Activated CD4-positive, CD25-positive, alpha-beta regulatory T cell treated with anti-CD3 and anti-CD28 coated beads, Interleukin-2, amount 50 U/mL, for 24 hours (primary cell): ENCODE measurements at regions not wholly inside any gene's neighbourhood (a gene's known extent, or its start where the extent isn't known, plus 50 kb on each side); places are given as distances from the start of the nearest gene placed in this dataset.

Source experiments
- ATAC-seq, 2 donors: fragments of 150-1000 bp; cut with Tn5 transposase; one replicate each; pipeline ENCODE4 v1.10.0; 2021; ENCODE audit warnings: mild to moderate bottlenecking in 1 of 2, moderate library complexity in 1 of 2

- ATAC-seq: no peak
Observed at GRCh38 chr3:101081446-101081845, 88.2 kb upstream of the ABI3BP start.

- ATAC-seq: no peak
Observed at GRCh38 chr3:101077361-101078011, 84.3 kb upstream of the ABI3BP start.

GRCh38 chr3:101074518-101074917 lies 81.3 kb upstream of the ABI3BP start:
- ATAC-seq: no peak

- ATAC-seq: no peak
Observed at GRCh38 chr3:101072300-101072699, 79.1 kb upstream of the ABI3BP start.

- ATAC-seq: no peak
Observed at GRCh38 chr3:101070799-101071121, 77.5 kb upstream of the ABI3BP start.

DNA sequence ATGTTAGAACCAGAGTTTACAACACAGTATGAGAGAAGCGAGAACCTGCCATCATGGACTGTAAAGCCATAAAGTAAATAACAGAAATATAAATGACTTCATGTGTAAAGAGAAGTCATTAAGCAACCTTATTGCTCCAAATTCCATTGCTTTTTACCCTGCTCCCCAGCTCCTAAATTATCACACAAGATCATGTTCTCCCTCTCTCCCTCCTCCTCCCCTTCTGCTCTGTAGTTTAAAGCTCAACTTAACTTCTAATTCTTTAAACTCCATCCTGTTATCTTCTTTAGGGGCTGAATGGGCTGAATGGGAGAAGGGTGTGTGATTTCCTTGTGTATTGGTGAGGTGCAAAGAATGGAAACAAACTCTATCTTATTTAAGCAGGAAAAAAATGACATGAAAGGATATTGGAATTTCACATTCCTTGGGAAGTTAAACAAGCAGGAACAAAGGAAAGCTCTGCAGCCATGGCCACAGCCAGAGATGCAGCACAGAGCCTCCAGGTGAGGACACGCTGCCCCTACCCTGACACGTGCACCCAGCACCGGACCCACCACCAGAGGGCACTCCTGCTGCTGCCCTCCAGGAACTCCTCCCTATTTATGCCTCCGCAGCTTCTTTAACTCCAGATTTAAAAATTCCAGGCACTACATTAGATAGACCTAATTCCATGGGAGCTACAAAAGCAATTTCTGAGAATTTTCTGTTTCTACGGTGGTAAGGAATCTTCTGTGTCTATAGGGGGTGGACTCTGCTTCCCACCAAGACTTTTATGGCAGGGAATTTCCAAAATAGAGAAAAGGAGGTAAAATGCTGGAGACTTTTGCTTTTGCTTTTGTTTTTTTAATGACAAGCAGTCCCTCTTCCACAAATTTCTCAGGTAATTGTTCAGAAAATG lies 76.9 kb upstream of the ABI3BP start:
- ATAC-seq: peak; percentile 64 to 85

GRCh38 chr3:101068876-101069606 lies 75.8 kb upstream of the ABI3BP start:
- no peak for ATAC-seq

GRCh38 chr3:101066711-101067129 lies 73.5 kb upstream of the ABI3BP start:
- ATAC-seq: no peak

- peak; percentile 53 to 55 for ATAC-seq
Observed at GRCh38 chr3:101065962-101066361, 72.7 kb upstream of the ABI3BP start.

- ATAC-seq: no peak
Observed at GRCh38 chr3:101063401-101063800, 70.2 kb upstream of the ABI3BP start.

DNA sequence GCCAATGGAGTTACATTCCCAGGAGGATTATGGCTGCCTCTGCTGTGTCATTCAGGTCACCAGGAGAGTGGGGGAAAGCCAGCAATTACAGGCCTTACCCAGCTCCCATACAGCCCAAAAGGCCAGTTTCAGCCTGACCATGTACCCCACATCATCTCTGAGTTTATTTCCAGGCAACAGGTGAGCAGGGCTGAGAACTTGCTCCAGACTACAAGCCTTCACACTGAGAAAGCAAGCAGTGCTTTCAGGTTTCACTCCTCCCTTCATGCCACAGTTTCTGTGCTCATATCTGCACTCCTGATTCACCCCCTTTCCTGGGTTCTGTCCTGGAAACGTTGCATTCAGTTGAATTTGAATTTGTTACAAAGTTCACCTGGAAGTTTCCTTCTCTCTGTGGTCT lies 68.1 kb upstream of the ABI3BP start:
- ATAC-seq: no peak

DNA sequence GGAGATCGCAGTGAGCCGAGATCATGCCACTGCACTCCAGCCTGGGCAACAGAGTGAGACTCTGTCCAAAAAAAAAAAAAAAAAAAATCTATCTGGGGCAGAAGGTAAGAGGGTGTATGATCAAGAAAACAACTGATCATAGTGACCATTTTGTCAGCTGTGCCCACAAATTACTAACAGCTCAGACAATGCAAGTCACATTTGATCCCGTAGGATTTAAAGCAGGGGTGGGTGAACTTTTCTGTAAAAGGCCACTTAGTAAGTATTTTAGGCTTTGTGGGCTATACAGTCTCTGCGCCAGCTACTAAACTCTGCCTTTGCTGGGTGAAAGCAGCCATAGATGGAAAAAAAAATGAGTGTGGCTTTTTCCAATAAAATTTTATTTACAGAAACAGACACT lies 57.6 kb upstream of the ABI3BP start:
- no peak for ATAC-seq

DNA sequence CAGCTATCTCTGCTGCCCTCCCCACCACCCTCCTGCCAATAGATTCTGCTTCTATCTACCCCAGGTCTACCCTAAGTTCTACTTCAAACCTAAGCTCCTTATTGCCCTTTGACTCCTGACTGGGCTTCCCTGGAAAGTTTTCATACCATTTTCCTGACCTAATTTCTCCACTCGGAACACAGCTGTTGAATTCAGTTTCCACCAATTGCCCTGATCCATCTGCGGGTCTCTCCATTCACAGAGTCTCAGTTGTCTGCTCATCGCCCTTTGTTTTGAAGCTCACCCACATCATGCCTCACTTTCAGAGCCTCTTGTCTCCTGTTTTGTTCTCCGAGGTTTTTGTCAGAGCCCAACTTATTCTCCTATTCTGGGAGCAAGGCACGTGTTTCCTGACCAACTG lies 56.8 kb upstream of the ABI3BP start:
- no peak for ATAC-seq

- ATAC-seq: no peak
Observed at GRCh38 chr3:101049532-101049931, 56.3 kb upstream of the ABI3BP start.

DNA sequence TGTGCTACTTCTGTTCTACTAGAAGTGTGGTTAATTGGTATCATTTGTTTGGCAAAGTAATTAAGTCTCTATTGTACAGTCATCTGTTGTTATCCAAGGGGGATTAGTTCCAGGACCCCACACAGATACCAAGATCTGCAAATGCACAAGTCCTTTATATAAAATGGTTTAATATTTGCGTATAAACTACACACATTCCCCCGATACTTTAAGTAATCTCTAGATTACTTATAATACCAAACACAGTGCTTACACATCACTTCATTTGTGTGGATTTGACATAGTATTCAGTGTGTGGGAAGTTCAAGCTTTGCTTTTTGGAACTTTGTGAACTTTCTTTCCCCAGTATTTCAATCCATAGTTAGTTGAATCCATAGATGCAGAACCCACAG lies 50.5 kb upstream of the ABI3BP start:
- ATAC-seq: no peak

- ATAC-seq: no peak
Observed at GRCh38 chr3:101042996-101043686, 49.9 kb upstream of the ABI3BP start.
